OCI-LY7 (cell line): ENCODE measurements at regions not wholly inside any gene's neighbourhood (a gene's known extent, or its start where the extent isn't known, plus 50 kb on each side); places are given as distances from the start of the nearest gene placed in this dataset.

Source experiments
- BruUV-seq: library from RNA; stranded (reverse); fragments of 400-500 nt; replicated peaks from 2 replicates; lab custom pipeline; 2021; lab: Mats Ljungman, UMichigan
- CTCF ChIA-PET: fragments of 300-600 bp; sonication (Branson Sonifier 250); formaldehyde crosslinking; loops from one replicate; lab custom pipeline; 2022; ENCODE audit warnings: antibody characterized with exemption; ENCODE audit not compliant: unreplicated experiment; lab: Charles Lee
- POLR2A ChIA-PET: fragments of 300-600 bp; sonication (Branson Sonifier 250); formaldehyde crosslinking; loops from one replicate; lab custom pipeline; 2022; ENCODE audit warnings: antibody characterized with exemption; lab: Charles Lee
- DNase-seq: peaks from one replicate; pipeline ENCODE4 v3.0.0-alpha.2; 2015; ENCODE audit warnings: low spot score
- H2AFZ ChIP-seq: fragments of 200-600 bp; sonication (generic), shearing (Covaris generic); 2 replicates; pipeline ENCODE4 v1.6.1; 2014; ENCODE audit warnings: mild to moderate bottlenecking, antibody characterized with exemption, low read length, moderate library complexity
- H3K27ac ChIP-seq: fragments of 200-600 bp; sonication (generic); 2 replicates; pipeline ENCODE4 v1.5.1; 2014; ENCODE audit warnings: mixed run types, low read depth, mild to moderate bottlenecking, moderate library complexity, low read length, inconsistent platforms; ENCODE audit not compliant: poor library complexity, severe bottlenecking
- H3K36me3 ChIP-seq: fragments of 200-600 bp; sonication (generic); 2 replicates; pipeline ENCODE4 v1.6.1; 2014; ENCODE audit warnings: mild to moderate bottlenecking, antibody characterized with exemption, low read length, moderate library complexity, mixed read lengths; ENCODE audit not compliant: insufficient read depth
- H3K4me1 ChIP-seq: fragments of 200-600 bp; sonication (generic); 2 replicates; pipeline ENCODE4 v1.5.1; 2014; ENCODE audit warnings: mild to moderate bottlenecking, low read length; ENCODE audit not compliant: insufficient read depth, poor library complexity, severe bottlenecking
- H3K4me2 ChIP-seq: fragments of 200-600 bp; sonication (generic); 2 replicates; pipeline ENCODE4 v1.6.1; 2014; ENCODE audit warnings: mild to moderate bottlenecking, low read length
- H3K4me3 ChIP-seq: fragments of 200-600 bp; sonication (generic); 2 replicates; pipeline ENCODE4 v1.5.1; 2014; ENCODE audit warnings: mild to moderate bottlenecking, low read depth, low read length; ENCODE audit not compliant: poor library complexity, severe bottlenecking
- H3K79me2 ChIP-seq: fragments of 200-600 bp; sonication (generic); 2 replicates; pipeline ENCODE4 v1.6.1; 2016; ENCODE audit warnings: low read depth, mild to moderate bottlenecking, low read length, moderate library complexity, mixed read lengths; ENCODE audit not compliant: insufficient read depth
- H3K9me2 ChIP-seq: fragments of 200-600 bp; sonication (generic); 2 replicates; pipeline ENCODE4 v1.6.1; 2016; ENCODE audit warnings: mild to moderate bottlenecking, low read length, mixed read lengths; ENCODE audit not compliant: insufficient read depth
- H3K9me3 ChIP-seq: fragments of 200-600 bp; sonication (generic); 2 replicates; pipeline ENCODE4 v1.6.1; 2014; ENCODE audit warnings: mild to moderate bottlenecking, mixed run types, low read length, mixed read lengths
- H4K20me1 ChIP-seq: fragments of 200-600 bp; sonication (generic); 2 replicates; pipeline ENCODE4 v1.6.1; 2014; ENCODE audit warnings: mild to moderate bottlenecking, antibody characterized with exemption, low read length, moderate library complexity, mixed read lengths; ENCODE audit not compliant: insufficient read depth
- EZH2phosphoT487 ChIP-seq: fragments of 200-600 bp; sonication (generic); IDR thresholded peaks from 2 replicates; pipeline ENCODE4 v1.6.1; 2018; ENCODE audit warnings: low read depth, borderline replicate concordance, mild to moderate bottlenecking, mixed run types, antibody characterized with exemption, low read length, moderate library complexity, mixed read lengths
- intact Hi-C: fragments of 100-400 bp; cut with micrococcal nuclease; formaldehyde crosslinking; loops from one replicate; pipeline ENCODE4 v1.10.0; 2022; ENCODE audit not compliant: unreplicated experiment
- TF ChIP-seq, protein P1 (sequence below): fragments of 200-600 bp; sonication (generic); conservative IDR thresholded peaks from 2 replicates; pipeline ENCODE4 v1.5.1; 2014; ENCODE audit warnings: mild to moderate bottlenecking, antibody characterized with exemption, low read length, moderate library complexity, mixed read lengths

GRCh38 chr10:64344211-64344610 is 823.0 kb downstream of the REEP3 start:
- Histone ChIP-seq H3K4me2 (no peak overlapping the region), H3K9me2 (no peaks in the 10 kb centered on the region), H4K20me1 (no peaks in the 10 kb centered on the region), H2AFZ (no peak overlapping the region), H3K36me3 (no peaks in the 10 kb centered on the region), H3K4me1 (no peaks in the 10 kb centered on the region), H3K4me3 (no peak overlapping the region), H3K79me2 (no peaks in the 10 kb centered on the region), H3K9me3 (no peaks in the 10 kb centered on the region), H3K27ac (no peak overlapping the region)
- DNase-seq = no peak
- POLR2A ChIA-PET = no interaction called here
- CTCF ChIA-PET = no interaction called here
- BruUV-seq = no TSS peak
- no peak for TF ChIP-seq EZH2phosphoT487
- TF ChIP-seq, protein P1, sequence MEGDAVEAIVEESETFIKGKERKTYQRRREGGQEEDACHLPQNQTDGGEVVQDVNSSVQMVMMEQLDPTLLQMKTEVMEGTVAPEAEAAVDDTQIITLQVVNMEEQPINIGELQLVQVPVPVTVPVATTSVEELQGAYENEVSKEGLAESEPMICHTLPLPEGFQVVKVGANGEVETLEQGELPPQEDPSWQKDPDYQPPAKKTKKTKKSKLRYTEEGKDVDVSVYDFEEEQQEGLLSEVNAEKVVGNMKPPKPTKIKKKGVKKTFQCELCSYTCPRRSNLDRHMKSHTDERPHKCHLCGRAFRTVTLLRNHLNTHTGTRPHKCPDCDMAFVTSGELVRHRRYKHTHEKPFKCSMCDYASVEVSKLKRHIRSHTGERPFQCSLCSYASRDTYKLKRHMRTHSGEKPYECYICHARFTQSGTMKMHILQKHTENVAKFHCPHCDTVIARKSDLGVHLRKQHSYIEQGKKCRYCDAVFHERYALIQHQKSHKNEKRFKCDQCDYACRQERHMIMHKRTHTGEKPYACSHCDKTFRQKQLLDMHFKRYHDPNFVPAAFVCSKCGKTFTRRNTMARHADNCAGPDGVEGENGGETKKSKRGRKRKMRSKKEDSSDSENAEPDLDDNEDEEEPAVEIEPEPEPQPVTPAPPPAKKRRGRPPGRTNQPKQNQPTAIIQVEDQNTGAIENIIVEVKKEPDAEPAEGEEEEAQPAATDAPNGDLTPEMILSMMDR = no peak
- intact Hi-C loops = no loop called here

DNA sequence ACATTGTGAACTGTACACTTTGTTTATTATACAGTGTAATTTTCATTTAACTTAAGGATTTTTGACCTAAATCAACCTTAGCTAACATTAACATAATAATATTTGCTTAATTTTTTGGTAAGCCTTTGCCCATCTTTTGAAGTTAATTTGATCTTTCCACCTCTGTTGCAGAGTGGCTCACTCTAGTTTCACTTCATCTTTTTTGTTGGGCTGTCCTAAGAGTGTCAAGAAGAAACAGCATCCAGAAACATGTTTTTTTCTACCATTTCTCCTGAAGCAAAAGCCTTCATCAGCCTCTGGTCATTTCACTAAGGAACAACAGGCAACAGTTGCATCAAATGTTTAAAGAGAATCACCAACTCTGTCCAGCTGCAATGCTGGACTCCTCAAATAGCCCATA is 824.7 kb downstream of the REEP3 start:
- no peak overlapping the region for H2AFZ ChIP-seq
- ChIA-PET CTCF (no interaction called here), POLR2A (no interaction called here)
- no peak overlapping the region for H3K4me2 ChIP-seq
- BruUV-seq = no TSS peak
- intact Hi-C loops = no loop called here
- H3K9me2 ChIP-seq = no peaks in the 10 kb centered on the region
- H3K79me2 ChIP-seq = no peaks in the 10 kb centered on the region
- TF ChIP-seq EZH2phosphoT487 = no peak
- TF ChIP-seq, protein P1 = no peak
- no peak for DNase-seq
- no peak overlapping the region for H3K27ac ChIP-seq
- no peaks in the 10 kb centered on the region for H3K36me3 ChIP-seq
- no peaks in the 10 kb centered on the region for H3K4me1 ChIP-seq
- no peaks in the 10 kb centered on the region for H4K20me1 ChIP-seq
- no peaks in the 10 kb centered on the region for H3K9me3 ChIP-seq
- no peak overlapping the region for H3K4me3 ChIP-seq

- H2AFZ ChIP-seq = no peak overlapping the region
- H3K4me1 ChIP-seq = no peaks in the 10 kb centered on the region
- no peaks in the 10 kb centered on the region for H3K9me3 ChIP-seq
- H3K4me2 ChIP-seq = no peak overlapping the region
- H3K79me2 ChIP-seq = no peaks in the 10 kb centered on the region
- no peaks in the 10 kb centered on the region for H3K9me2 ChIP-seq
- BruUV-seq = no TSS peak
- POLR2A ChIA-PET = no interaction called here
- CTCF ChIA-PET = no interaction called here
- no peaks in the 10 kb centered on the region for H4K20me1 ChIP-seq
- H3K27ac ChIP-seq = no peak overlapping the region
- H3K4me3 ChIP-seq = no peak overlapping the region
- intact Hi-C loops = no loop called here
- no peak for DNase-seq
- no peak for TF ChIP-seq EZH2phosphoT487
- H3K36me3 ChIP-seq = no peaks in the 10 kb centered on the region
These were observed 825.2 kb downstream of the REEP3 start for GRCh38 chr10:64346389-64346788.
